Trophoblast cell (in vitro differentiated cells and primary cell): ENCODE measurements at regions not wholly inside any gene's neighbourhood (a gene's known extent, or its start where the extent isn't known, plus 50 kb on each side); places are given as distances from the start of the nearest gene placed in this dataset.

Experiments used
- DNase-seq, 2 donors: peaks; one replicate each; pipeline ENCODE4 v3.0.0-alpha.2; 2016
- H2AFZ ChIP-seq: 2 replicates; pipeline ENCODE4 v1.6.1; 2013; ENCODE audit warnings: low read length, moderate library complexity, mild to moderate bottlenecking; ENCODE audit not compliant: insufficient read depth, poor library complexity
- H2AK5ac ChIP-seq: 2 replicates; pipeline ENCODE4 v1.6.1; 2013; ENCODE audit warnings: mild to moderate bottlenecking, low read length
- H2BK120ac ChIP-seq: 2 replicates; pipeline ENCODE4 v1.6.1; 2013; ENCODE audit warnings: low read length, mild to moderate bottlenecking, moderate library complexity; ENCODE audit not compliant: insufficient read depth, poor library complexity
- H2BK12ac ChIP-seq: 2 replicates; pipeline ENCODE4 v1.6.1; 2013; ENCODE audit warnings: mild to moderate bottlenecking, low read length, moderate library complexity
- H2BK5ac ChIP-seq: 2 replicates; pipeline ENCODE4 v1.6.1; 2013; ENCODE audit warnings: low read length, low read depth, moderate library complexity, mild to moderate bottlenecking; ENCODE audit not compliant: poor library complexity
- H3K14ac ChIP-seq: 2 replicates; pipeline ENCODE4 v1.6.1; 2013; ENCODE audit warnings: mild to moderate bottlenecking, low read length
- H3K18ac ChIP-seq: 2 replicates; pipeline ENCODE4 v1.6.1; 2013; ENCODE audit warnings: mild to moderate bottlenecking, low read length
- H3K23ac ChIP-seq: 2 replicates; pipeline ENCODE4 v1.6.1; 2013; ENCODE audit warnings: low read length
- H3K27ac ChIP-seq: 2 replicates; pipeline ENCODE4 v1.5.1; 2013; ENCODE audit warnings: low read depth, mild to moderate bottlenecking, inconsistent platforms, low read length, moderate library complexity
- H3K27me3 ChIP-seq: 2 replicates; pipeline ENCODE4 v1.6.1; 2013; ENCODE audit warnings: inconsistent platforms, mild to moderate bottlenecking, low read length, moderate library complexity; ENCODE audit not compliant: insufficient read depth
- H3K36me3 ChIP-seq, 2 experiments: 1 replicate in 1 of 2; 2 replicates in 1 of 2; pipeline ENCODE4 v1.6.1; 2013; ENCODE audit warnings: low read length in 2 of 2, mild to moderate bottlenecking in 2 of 2, moderate library complexity in 1 of 2; ENCODE audit not compliant: insufficient read depth in 2 of 2, control insufficient read depth in 1 of 2
- H3K4ac ChIP-seq: 2 replicates; pipeline ENCODE4 v1.6.1; 2013; ENCODE audit warnings: low read depth, mild to moderate bottlenecking, low read length, moderate library complexity
- H3K4me1 ChIP-seq, 2 experiments: 1 replicate in 1 of 2; 2 replicates in 1 of 2; pipeline ENCODE4 v1.6.1; 2013; ENCODE audit warnings: low read length in 2 of 2, mild to moderate bottlenecking in 2 of 2, moderate library complexity in 1 of 2; ENCODE audit not compliant: insufficient read depth in 2 of 2, control insufficient read depth in 1 of 2
- H3K4me2 ChIP-seq: 2 replicates; pipeline ENCODE4 v1.6.1; 2013; ENCODE audit warnings: inconsistent platforms, mild to moderate bottlenecking, low read length, moderate library complexity
- H3K4me3 ChIP-seq: 2 replicates; pipeline ENCODE4 v1.5.1; 2013; ENCODE audit warnings: mild to moderate bottlenecking, low read depth, low read length, inconsistent platforms
- H3K79me1 ChIP-seq: one replicate; pipeline ENCODE4 v1.6.1; 2013; ENCODE audit warnings: low read length
- H3K79me2 ChIP-seq: 2 replicates; pipeline ENCODE4 v1.6.1; 2013; ENCODE audit warnings: low read length, mild to moderate bottlenecking; ENCODE audit not compliant: control insufficient read depth, insufficient read depth, poor library complexity
- H3K9ac ChIP-seq: 2 replicates; pipeline ENCODE4 v1.6.1; 2013; ENCODE audit warnings: mild to moderate bottlenecking, low read length
- H3K9me3 ChIP-seq: 2 replicates; pipeline ENCODE4 v1.6.1; 2013; ENCODE audit warnings: low read depth, mild to moderate bottlenecking, control low read depth, inconsistent platforms, low read length; ENCODE audit not compliant: insufficient read depth
- H4K12ac ChIP-seq: 2 replicates; pipeline ENCODE4 v1.6.1; 2013; ENCODE audit warnings: low read depth, mild to moderate bottlenecking, low read length, moderate library complexity
- H4K8ac ChIP-seq: 2 replicates; pipeline ENCODE4 v1.6.1; 2013; ENCODE audit warnings: low read depth, mild to moderate bottlenecking, low read length, moderate library complexity
- H4K91ac ChIP-seq: one replicate; pipeline ENCODE4 v1.6.1; 2013; ENCODE audit warnings: low read depth, mild to moderate bottlenecking, low read length, moderate library complexity
- WGBS: extraction: QIAGEN DNeasy Blood & Tissue Kit; methylation state at CpG from one replicate; pipeline ENCODE4 v1.1.7; 2013; ENCODE audit warnings: missing lambda C conversion rate; ENCODE audit not compliant: insufficient read length, insufficient coverage; ENCODE audit errors: extremely low coverage; 5-methylcytosine and 5-hydroxymethylcytosine counted together

GRCh38 chr7:68564306-68565135, 1033.8 kb upstream of the AUTS2 start:
- no CpG with 5 or more reads among the region's 6 CpGs for WGBS

DNA sequence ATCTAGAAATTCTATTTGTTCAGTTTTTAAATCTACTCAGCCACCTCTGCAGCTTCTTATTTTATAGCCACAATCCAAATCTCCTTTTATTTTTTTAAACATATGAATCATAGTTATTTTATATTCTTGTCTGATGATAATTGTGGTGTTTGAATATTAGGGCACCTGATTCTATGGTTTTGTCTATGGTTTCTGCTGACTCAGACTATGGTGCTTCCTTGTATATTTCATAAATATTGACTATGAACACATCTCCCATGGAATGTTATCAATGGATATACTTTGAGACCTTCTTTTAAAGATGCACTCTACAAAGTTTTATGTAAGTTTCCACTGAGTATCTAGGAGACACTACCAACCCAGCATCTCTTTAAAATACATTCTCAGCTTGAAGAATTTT, 1027.0 kb upstream of the AUTS2 start:
- H3K27ac ChIP-seq: no peak overlapping the region
- no peaks in the 10 kb centered on the region for H3K79me2 ChIP-seq
- H3K9ac ChIP-seq: no peak overlapping the region
- no peak overlapping the region for H4K91ac ChIP-seq
- H3K4me1 ChIP-seq: no peaks in the 10 kb centered on the region
- no peak overlapping the region for H2AK5ac ChIP-seq
- no peaks in the 10 kb centered on the region for H3K27me3 ChIP-seq
- H3K79me1 ChIP-seq: no peaks in the 10 kb centered on the region
- H3K36me3 ChIP-seq: no peaks in the 10 kb centered on the region
- H3K9me3 ChIP-seq: no peaks in the 10 kb centered on the region
- no peak overlapping the region for H3K23ac ChIP-seq
- H3K4ac ChIP-seq: no peak overlapping the region
- H3K4me2 ChIP-seq: no peak overlapping the region
- no peak for DNase-seq
- no peak overlapping the region for H2BK5ac ChIP-seq
- no peak overlapping the region for H2AFZ ChIP-seq
- H3K18ac ChIP-seq: no peak overlapping the region
- no peak overlapping the region for H3K14ac ChIP-seq
- no peak overlapping the region for H4K12ac ChIP-seq
- no peak overlapping the region for H2BK12ac ChIP-seq
- H3K4me3 ChIP-seq: no peak overlapping the region
- no peak overlapping the region for H4K8ac ChIP-seq
- no peak overlapping the region for H2BK120ac ChIP-seq

More at GRCh38 chr7:68564306-68565135, 1033.8 kb upstream of the AUTS2 start:
- Histone ChIP-seq H4K12ac (no peak overlapping the region), H3K4ac (no peak overlapping the region), H3K4me3 (no peak overlapping the region), H4K91ac (no peak overlapping the region), H3K79me1 (no peaks in the 10 kb centered on the region), H3K14ac (no peak overlapping the region), H3K18ac (no peak overlapping the region), H3K27me3 (no peaks in the 10 kb centered on the region), H2BK120ac (no peak overlapping the region), H4K8ac (no peak overlapping the region), H3K36me3 (no peaks in the 10 kb centered on the region), H2BK5ac (no peak overlapping the region), H2BK12ac (no peak overlapping the region), H3K9me3 (no peaks in the 10 kb centered on the region), H3K79me2 (no peaks in the 10 kb centered on the region), H2AFZ (no peak overlapping the region), H3K4me2 (no peak overlapping the region), H2AK5ac (no peak overlapping the region), H3K9ac (no peak overlapping the region), H3K4me1 (no peaks in the 10 kb centered on the region), H3K27ac (no peak overlapping the region), H3K23ac (no peak overlapping the region)
- no peak for DNase-seq

GRCh38 chr7:68573271-68574005, 1024.8 kb upstream of the AUTS2 start:
- no peak overlapping the region for H3K23ac ChIP-seq
- no peak overlapping the region for H3K4ac ChIP-seq
- no peak overlapping the region for H2AFZ ChIP-seq
- no peak overlapping the region for H4K91ac ChIP-seq
- DNase-seq: no peak
- no peaks in the 10 kb centered on the region for H3K27me3 ChIP-seq
- no peaks in the 10 kb centered on the region for H3K79me2 ChIP-seq
- no peak overlapping the region for H2BK12ac ChIP-seq
- no peak overlapping the region for H3K9ac ChIP-seq
- no peak overlapping the region for H4K12ac ChIP-seq
- H3K79me1 ChIP-seq: no peaks in the 10 kb centered on the region
- H3K36me3 ChIP-seq: no peaks in the 10 kb centered on the region
- H3K27ac ChIP-seq: no peak overlapping the region
- H3K18ac ChIP-seq: no peak overlapping the region
- H2AK5ac ChIP-seq: no peak overlapping the region
- H3K4me3 ChIP-seq: no peak overlapping the region
- no peak overlapping the region for H4K8ac ChIP-seq
- no peak overlapping the region for H2BK5ac ChIP-seq
- no CpG with 5 or more reads among the region's 12 CpGs for WGBS
- no peak overlapping the region for H3K4me2 ChIP-seq
- H3K14ac ChIP-seq: no peak overlapping the region
- H3K9me3 ChIP-seq: no peaks in the 10 kb centered on the region
- H3K4me1 ChIP-seq: no peaks in the 10 kb centered on the region
- H2BK120ac ChIP-seq: no peak overlapping the region

- Histone ChIP-seq H3K9me3 (no peaks in the 10 kb centered on the region), H3K4me2 (no peak overlapping the region), H2BK120ac (no peak overlapping the region), H3K23ac (no peak overlapping the region), H3K4me1 (no peaks in the 10 kb centered on the region), H3K27ac (no peak overlapping the region), H2AK5ac (no peak overlapping the region), H2AFZ (no peak overlapping the region), H4K91ac (no peak overlapping the region), H3K27me3 (no peaks in the 10 kb centered on the region), H4K8ac (no peak overlapping the region), H2BK12ac (no peak overlapping the region), H3K18ac (no peak overlapping the region), H3K79me1 (no peaks in the 10 kb centered on the region), H4K12ac (no peak overlapping the region), H3K4me3 (no peak overlapping the region), H3K36me3 (no peaks in the 10 kb centered on the region), H3K9ac (no peak overlapping the region), H3K4ac (no peak overlapping the region), H3K14ac (no peak overlapping the region), H2BK5ac (no peak overlapping the region), H3K79me2 (no peaks in the 10 kb centered on the region)
- no peak for DNase-seq
- no CpG with 5 or more reads among the region's 2 CpGs for WGBS
These were observed 1021.9 kb upstream of the AUTS2 start for GRCh38 chr7:68576366-68576765.
